H1 (cell line): ENCODE measurements at regions not wholly inside any gene's neighbourhood (a gene's known extent, or its start where the extent isn't known, plus 50 kb on each side); places are given as distances from the start of the nearest gene placed in this dataset.

Experiments
- EGR1 ChIP-seq: IDR thresholded peaks from 2 replicates; pipeline ENCODE4 v1.6.1; 2011; ENCODE audit warnings: low read depth, low read length, borderline replicate concordance
- HDAC6 ChIP-seq: IDR thresholded peaks from one replicate; pipeline ENCODE4 v1.7.1; 2012; ENCODE audit warnings: low read depth, mild to moderate bottlenecking, inconsistent platforms, low read length, moderate library complexity
- PHF8 ChIP-seq: fragments of 200-600 bp; sonication (generic); conservative IDR thresholded peaks from 2 replicates; pipeline ENCODE4 v1.7.1; 2012; ENCODE audit warnings: low read depth, mild to moderate bottlenecking, inconsistent platforms, low read length, moderate library complexity
- TF ChIP-seq, protein P1 (sequence below): fragments of 300-600 bp; sonication (generic); IDR thresholded peaks from 2 replicates; pipeline ENCODE4 v1.7.1; 2012; ENCODE audit warnings: low read length, moderate library complexity, mild to moderate bottlenecking, inconsistent platforms; ENCODE audit not compliant: insufficient replicate concordance
- TF ChIP-seq, protein P2 (sequence below): IDR thresholded peaks from 2 replicates; pipeline ENCODE4 v1.6.1; 2012; ENCODE audit warnings: inconsistent platforms
- TF ChIP-seq, protein P3 (sequence below): IDR thresholded peaks from 2 replicates; pipeline ENCODE4 v1.6.1; 2012; ENCODE audit warnings: low read length, inconsistent platforms

DNA sequence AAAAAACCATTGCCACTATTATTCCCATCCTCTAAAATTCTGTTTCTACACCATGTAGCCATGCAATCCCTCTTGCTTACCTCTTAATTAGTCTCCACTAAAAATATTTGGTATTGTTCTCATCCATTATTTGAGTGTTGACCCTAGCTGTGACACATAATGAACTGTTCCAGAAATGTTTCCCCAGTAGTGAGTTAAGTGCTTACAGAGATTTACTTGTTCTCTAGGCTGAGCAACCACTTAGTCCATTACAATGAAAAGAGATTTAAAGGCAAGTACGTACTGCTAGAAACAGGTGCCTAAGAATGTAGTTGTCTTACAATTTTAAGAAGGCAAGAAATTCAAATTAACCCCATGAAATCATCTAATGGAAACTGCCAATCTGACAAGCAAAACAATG lies 112.7 kb upstream of the PTPN13 start (continued):
- TF ChIP-seq, protein P1, sequence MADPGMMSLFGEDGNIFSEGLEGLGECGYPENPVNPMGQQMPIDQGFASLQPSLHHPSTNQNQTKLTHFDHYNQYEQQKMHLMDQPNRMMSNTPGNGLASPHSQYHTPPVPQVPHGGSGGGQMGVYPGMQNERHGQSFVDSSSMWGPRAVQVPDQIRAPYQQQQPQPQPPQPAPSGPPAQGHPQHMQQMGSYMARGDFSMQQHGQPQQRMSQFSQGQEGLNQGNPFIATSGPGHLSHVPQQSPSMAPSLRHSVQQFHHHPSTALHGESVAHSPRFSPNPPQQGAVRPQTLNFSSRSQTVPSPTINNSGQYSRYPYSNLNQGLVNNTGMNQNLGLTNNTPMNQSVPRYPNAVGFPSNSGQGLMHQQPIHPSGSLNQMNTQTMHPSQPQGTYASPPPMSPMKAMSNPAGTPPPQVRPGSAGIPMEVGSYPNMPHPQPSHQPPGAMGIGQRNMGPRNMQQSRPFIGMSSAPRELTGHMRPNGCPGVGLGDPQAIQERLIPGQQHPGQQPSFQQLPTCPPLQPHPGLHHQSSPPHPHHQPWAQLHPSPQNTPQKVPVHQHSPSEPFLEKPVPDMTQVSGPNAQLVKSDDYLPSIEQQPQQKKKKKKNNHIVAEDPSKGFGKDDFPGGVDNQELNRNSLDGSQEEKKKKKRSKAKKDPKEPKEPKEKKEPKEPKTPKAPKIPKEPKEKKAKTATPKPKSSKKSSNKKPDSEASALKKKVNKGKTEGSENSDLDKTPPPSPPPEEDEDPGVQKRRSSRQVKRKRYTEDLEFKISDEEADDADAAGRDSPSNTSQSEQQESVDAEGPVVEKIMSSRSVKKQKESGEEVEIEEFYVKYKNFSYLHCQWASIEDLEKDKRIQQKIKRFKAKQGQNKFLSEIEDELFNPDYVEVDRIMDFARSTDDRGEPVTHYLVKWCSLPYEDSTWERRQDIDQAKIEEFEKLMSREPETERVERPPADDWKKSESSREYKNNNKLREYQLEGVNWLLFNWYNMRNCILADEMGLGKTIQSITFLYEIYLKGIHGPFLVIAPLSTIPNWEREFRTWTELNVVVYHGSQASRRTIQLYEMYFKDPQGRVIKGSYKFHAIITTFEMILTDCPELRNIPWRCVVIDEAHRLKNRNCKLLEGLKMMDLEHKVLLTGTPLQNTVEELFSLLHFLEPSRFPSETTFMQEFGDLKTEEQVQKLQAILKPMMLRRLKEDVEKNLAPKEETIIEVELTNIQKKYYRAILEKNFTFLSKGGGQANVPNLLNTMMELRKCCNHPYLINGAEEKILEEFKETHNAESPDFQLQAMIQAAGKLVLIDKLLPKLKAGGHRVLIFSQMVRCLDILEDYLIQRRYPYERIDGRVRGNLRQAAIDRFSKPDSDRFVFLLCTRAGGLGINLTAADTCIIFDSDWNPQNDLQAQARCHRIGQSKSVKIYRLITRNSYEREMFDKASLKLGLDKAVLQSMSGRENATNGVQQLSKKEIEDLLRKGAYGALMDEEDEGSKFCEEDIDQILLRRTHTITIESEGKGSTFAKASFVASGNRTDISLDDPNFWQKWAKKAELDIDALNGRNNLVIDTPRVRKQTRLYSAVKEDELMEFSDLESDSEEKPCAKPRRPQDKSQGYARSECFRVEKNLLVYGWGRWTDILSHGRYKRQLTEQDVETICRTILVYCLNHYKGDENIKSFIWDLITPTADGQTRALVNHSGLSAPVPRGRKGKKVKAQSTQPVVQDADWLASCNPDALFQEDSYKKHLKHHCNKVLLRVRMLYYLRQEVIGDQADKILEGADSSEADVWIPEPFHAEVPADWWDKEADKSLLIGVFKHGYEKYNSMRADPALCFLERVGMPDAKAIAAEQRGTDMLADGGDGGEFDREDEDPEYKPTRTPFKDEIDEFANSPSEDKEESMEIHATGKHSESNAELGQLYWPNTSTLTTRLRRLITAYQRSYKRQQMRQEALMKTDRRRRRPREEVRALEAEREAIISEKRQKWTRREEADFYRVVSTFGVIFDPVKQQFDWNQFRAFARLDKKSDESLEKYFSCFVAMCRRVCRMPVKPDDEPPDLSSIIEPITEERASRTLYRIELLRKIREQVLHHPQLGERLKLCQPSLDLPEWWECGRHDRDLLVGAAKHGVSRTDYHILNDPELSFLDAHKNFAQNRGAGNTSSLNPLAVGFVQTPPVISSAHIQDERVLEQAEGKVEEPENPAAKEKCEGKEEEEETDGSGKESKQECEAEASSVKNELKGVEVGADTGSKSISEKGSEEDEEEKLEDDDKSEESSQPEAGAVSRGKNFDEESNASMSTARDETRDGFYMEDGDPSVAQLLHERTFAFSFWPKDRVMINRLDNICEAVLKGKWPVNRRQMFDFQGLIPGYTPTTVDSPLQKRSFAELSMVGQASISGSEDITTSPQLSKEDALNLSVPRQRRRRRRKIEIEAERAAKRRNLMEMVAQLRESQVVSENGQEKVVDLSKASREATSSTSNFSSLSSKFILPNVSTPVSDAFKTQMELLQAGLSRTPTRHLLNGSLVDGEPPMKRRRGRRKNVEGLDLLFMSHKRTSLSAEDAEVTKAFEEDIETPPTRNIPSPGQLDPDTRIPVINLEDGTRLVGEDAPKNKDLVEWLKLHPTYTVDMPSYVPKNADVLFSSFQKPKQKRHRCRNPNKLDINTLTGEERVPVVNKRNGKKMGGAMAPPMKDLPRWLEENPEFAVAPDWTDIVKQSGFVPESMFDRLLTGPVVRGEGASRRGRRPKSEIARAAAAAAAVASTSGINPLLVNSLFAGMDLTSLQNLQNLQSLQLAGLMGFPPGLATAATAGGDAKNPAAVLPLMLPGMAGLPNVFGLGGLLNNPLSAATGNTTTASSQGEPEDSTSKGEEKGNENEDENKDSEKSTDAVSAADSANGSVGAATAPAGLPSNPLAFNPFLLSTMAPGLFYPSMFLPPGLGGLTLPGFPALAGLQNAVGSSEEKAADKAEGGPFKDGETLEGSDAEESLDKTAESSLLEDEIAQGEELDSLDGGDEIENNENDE, result peak; percentile 69
- no peak for TF ChIP-seq HDAC6
- no peak for TF ChIP-seq EGR1
- no peak for TF ChIP-seq PHF8
- TF ChIP-seq, protein P2, sequence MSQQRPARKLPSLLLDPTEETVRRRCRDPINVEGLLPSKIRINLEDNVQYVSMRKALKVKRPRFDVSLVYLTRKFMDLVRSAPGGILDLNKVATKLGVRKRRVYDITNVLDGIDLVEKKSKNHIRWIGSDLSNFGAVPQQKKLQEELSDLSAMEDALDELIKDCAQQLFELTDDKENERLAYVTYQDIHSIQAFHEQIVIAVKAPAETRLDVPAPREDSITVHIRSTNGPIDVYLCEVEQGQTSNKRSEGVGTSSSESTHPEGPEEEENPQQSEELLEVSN, result no peak
- TF ChIP-seq, protein P3, sequence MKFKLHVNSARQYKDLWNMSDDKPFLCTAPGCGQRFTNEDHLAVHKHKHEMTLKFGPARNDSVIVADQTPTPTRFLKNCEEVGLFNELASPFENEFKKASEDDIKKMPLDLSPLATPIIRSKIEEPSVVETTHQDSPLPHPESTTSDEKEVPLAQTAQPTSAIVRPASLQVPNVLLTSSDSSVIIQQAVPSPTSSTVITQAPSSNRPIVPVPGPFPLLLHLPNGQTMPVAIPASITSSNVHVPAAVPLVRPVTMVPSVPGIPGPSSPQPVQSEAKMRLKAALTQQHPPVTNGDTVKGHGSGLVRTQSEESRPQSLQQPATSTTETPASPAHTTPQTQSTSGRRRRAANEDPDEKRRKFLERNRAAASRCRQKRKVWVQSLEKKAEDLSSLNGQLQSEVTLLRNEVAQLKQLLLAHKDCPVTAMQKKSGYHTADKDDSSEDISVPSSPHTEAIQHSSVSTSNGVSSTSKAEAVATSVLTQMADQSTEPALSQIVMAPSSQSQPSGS, result no peak
